B cell (primary cell): ENCODE measurements at regions not wholly inside any gene's neighbourhood (a gene's known extent, or its start where the extent isn't known, plus 50 kb on each side); places are given as distances from the start of the nearest gene placed in this dataset.

Experiments
- ATAC-seq: fragments of 200-7000 bp; cut with Tn5 transposase; one replicate; pipeline ENCODE4 v1.10.0; 2021; ENCODE audit warnings: low read depth, mild to moderate bottlenecking, moderate number of reproducible peaks, moderate library complexity
- CTCF ChIA-PET: fragments of 350-600 bp; sonication (Branson Sonifier 250); formaldehyde crosslinking; loops from one replicate; lab custom pipeline; 2021; ENCODE audit warnings: antibody characterized with exemption, inconsistent platforms; lab: Charles Lee
- POLR2A ChIA-PET: fragments of 350-600 bp; sonication (Branson Sonifier 250); formaldehyde crosslinking; loops from one replicate; lab custom pipeline; 2021; ENCODE audit warnings: antibody characterized with exemption; lab: Charles Lee
- DNase-seq: peaks from one replicate; pipeline ENCODE4 v3.0.0; 2013
- H2AFZ ChIP-seq: 2 replicates; pipeline ENCODE4 v1.6.1; 2012; ENCODE audit warnings: mild to moderate bottlenecking, low read depth, low read length; ENCODE audit not compliant: insufficient read depth, poor library complexity, severe bottlenecking
- H3K27ac ChIP-seq, 2 donors: 1 replicate in 1 of 2; 2 replicates in 1 of 2; pipeline ENCODE4 v1.5.1; 2012 to 2013; ENCODE audit warnings: low read length in 2 of 2, mild to moderate bottlenecking in 2 of 2, moderate library complexity in 1 of 2
- H3K27me3 ChIP-seq, 4 experiments: fragments of 200-600 bp in 1 of 4; sonication (generic) in 1 of 4; replicated peaks in 1 of 4; 1 replicate in 2 of 4; 2 replicates in 2 of 4; pipeline versions ENCODE4 v1.6.1 to v1.7.0; 2013 to 2016; ENCODE audit warnings: low read length in 3 of 4, mild to moderate bottlenecking in 2 of 4, mixed read lengths in 1 of 4, moderate library complexity in 1 of 4; ENCODE audit not compliant: insufficient read depth in 4 of 4, control insufficient read depth in 3 of 4; ENCODE audit errors: control extremely low read depth in 1 of 4
- H3K36me3 ChIP-seq, 2 experiments: replicated peaks in 1 of 2; 1 replicate in 1 of 2; 2 replicates in 1 of 2; pipeline versions ENCODE4 v1.6.1 to v1.7.1; 2013; ENCODE audit warnings: low read length in 1 of 2; ENCODE audit not compliant: insufficient read depth in 2 of 2, control insufficient read depth in 1 of 2; ENCODE audit errors: control extremely low read depth in 1 of 2, extremely low read depth in 1 of 2
- H3K4me1 ChIP-seq, 2 donors: fragments of 200-600 bp in 1 of 2; sonication (generic) in 1 of 2; 1 replicate in 1 of 2; 2 replicates in 1 of 2; pipeline versions ENCODE4 v1.5.1 to v1.6.1; 2013 to 2017; ENCODE audit warnings: low read length in 2 of 2; ENCODE audit not compliant: control insufficient read depth in 2 of 2, insufficient read depth in 2 of 2
- H3K4me2 ChIP-seq: replicated peaks from 2 replicates; pipeline ENCODE3; 2012; ENCODE audit warnings: mild to moderate bottlenecking, low read depth, low read length; ENCODE audit not compliant: poor library complexity, severe bottlenecking
- H3K4me3 ChIP-seq, 5 experiments: fragments of 200-600 bp in 1 of 5; sonication (generic) in 1 of 5; 1 replicate in 3 of 5; 2 replicates in 2 of 5; pipeline versions ENCODE4 v1.5.1 to v1.7.0; 2011 to 2016; ENCODE audit warnings: low read length in 4 of 5, mild to moderate bottlenecking in 4 of 5, low read depth in 2 of 5, control low read depth in 1 of 5, moderate library complexity in 1 of 5; ENCODE audit not compliant: insufficient read depth in 1 of 5; ENCODE audit errors: control extremely low read depth in 1 of 5, extremely low read depth in 1 of 5
- H3K79me2 ChIP-seq: fragments of 200-600 bp; sonication (generic); one replicate; pipeline ENCODE4 v1.6.0; 2016; ENCODE audit warnings: low read length; ENCODE audit not compliant: control insufficient read depth, insufficient read depth
- H3K9ac ChIP-seq: fragments of 200-600 bp; sonication (generic); 2 replicates; pipeline ENCODE4 v1.6.1; 2017; ENCODE audit warnings: mild to moderate bottlenecking, low read length, moderate library complexity
- H3K9me3 ChIP-seq, 3 donors: one replicate each; pipeline versions ENCODE4 v1.6.1 to v1.7.1; 2013; ENCODE audit warnings: low read length in 2 of 3; ENCODE audit not compliant: control insufficient read depth in 2 of 3, insufficient read depth in 1 of 3; ENCODE audit errors: control extremely low read depth in 1 of 3
- H4K20me1 ChIP-seq: 2 replicates; pipeline ENCODE4 v1.6.0; 2012; ENCODE audit warnings: mild to moderate bottlenecking, low read length; ENCODE audit not compliant: insufficient read depth, control insufficient read depth, poor library complexity, severe bottlenecking
- H3K27ac Mint-ChIP-seq: one replicate; pipeline ENCODE4 v1.8.0; 2021; ENCODE audit warnings: mixed read lengths
- H3K27me3 Mint-ChIP-seq: one replicate; pipeline ENCODE4 v1.8.0; 2021; ENCODE audit warnings: mixed read lengths
- H3K4me1 Mint-ChIP-seq: one replicate; pipeline ENCODE4 v1.8.0; 2021; ENCODE audit warnings: mixed read lengths
- H3K4me3 Mint-ChIP-seq: one replicate; pipeline ENCODE4 v1.8.0; 2021; ENCODE audit warnings: mixed read lengths
- H3K9me3 Mint-ChIP-seq: one replicate; pipeline ENCODE4 v1.8.0; 2022; ENCODE audit warnings: mixed read lengths; ENCODE audit not compliant: insufficient read depth
- CTCF ChIP-seq: fragments of 200-600 bp; IDR thresholded peaks from one replicate; pipeline ENCODE4 v1.8.0; 2022; ENCODE audit warnings: antibody characterized with exemption, mild to moderate bottlenecking
- EZH2 ChIP-seq: IDR thresholded peaks from 2 replicates; pipeline ENCODE4 v1.6.1; 2012; ENCODE audit warnings: borderline replicate concordance, low read depth, mild to moderate bottlenecking, moderate library complexity, low read length; ENCODE audit not compliant: insufficient read depth, poor library complexity, severe bottlenecking
- WGBS: methylation state at CpG from one replicate; pipeline ENCODE4 v1.1.5; 2013; ENCODE audit warnings: missing lambda C conversion rate; ENCODE audit not compliant: insufficient coverage; 5-methylcytosine and 5-hydroxymethylcytosine counted together
- intact Hi-C: fragments of 100-400 bp; cut with micrococcal nuclease; formaldehyde crosslinking; loops from one replicate; pipeline ENCODE4 v1.10.0; 2022

- DNase-seq, result no peak
- ChIA-PET CTCF (no interaction called here), POLR2A (no interaction called here)
- no CpG with 5 or more reads among the region's 2 CpGs for WGBS
- Histone ChIP-seq H3K9me3 (peaks cover 0 to 8% (median 1%) of the 10 kb centered on the region in 3 donors), H4K20me1 (no peaks in the 10 kb centered on the region), H3K79me2 (no peaks in the 10 kb centered on the region), H3K4me1 (no peaks in the 10 kb centered on the region), H3K9ac (no peak overlapping the region), H2AFZ (no peak overlapping the region), H3K4me2 (no peak overlapping the region), H3K27me3 (no peaks in the 10 kb centered on the region), H3K4me3 (no peak overlapping the region), H3K36me3 (no peaks in the 10 kb centered on the region), H3K27ac (no peak overlapping the region)
- intact Hi-C loops, result no loop called here
- TF ChIP-seq CTCF (no peak), EZH2 (no peak)
- peaks cover 14% of the 10 kb centered on the region for H3K9me3 Mint-ChIP-seq
- no peak overlapping the region for H3K4me3 Mint-ChIP-seq
- ATAC-seq, result no peak
- H3K27me3 Mint-ChIP-seq, result no peaks in the 10 kb centered on the region
- H3K4me1 Mint-ChIP-seq, result no peaks in the 10 kb centered on the region
- no peak overlapping the region for H3K27ac Mint-ChIP-seq
Measured at GRCh38 chr3:84830476-84830875, 128.3 kb upstream of the CADM2 start.

- CTCF ChIA-PET, result no interaction called here
- no peaks in the 10 kb centered on the region for H4K20me1 ChIP-seq
- no peaks in the 10 kb centered on the region for H3K4me1 Mint-ChIP-seq
- ATAC-seq (no peak), DNase-seq (no peak)
- H2AFZ ChIP-seq, result no peak overlapping the region
- WGBS, result no CpG with 5 or more reads among the region's 2 CpGs
- H3K79me2 ChIP-seq, result no peaks in the 10 kb centered on the region
- H3K9me3 Mint-ChIP-seq, result peaks cover 9% of the 10 kb centered on the region
- no peaks in the 10 kb centered on the region for H3K4me1 ChIP-seq
- no peak overlapping the region for H3K4me2 ChIP-seq
- H3K27me3 ChIP-seq, result no peaks in the 10 kb centered on the region
- POLR2A ChIA-PET, result no interaction called here
- intact Hi-C loops, result no loop called here
- H3K27me3 Mint-ChIP-seq, result no peaks in the 10 kb centered on the region
- no peak overlapping the region for H3K27ac ChIP-seq
- H3K9ac ChIP-seq, result no peak overlapping the region
- no peak overlapping the region for H3K4me3 ChIP-seq
- H3K4me3 Mint-ChIP-seq, result no peak overlapping the region
- peaks cover 0 to 8% (median 0%) of the 10 kb centered on the region in 3 donors for H3K9me3 ChIP-seq
- no peak overlapping the region for H3K27ac Mint-ChIP-seq
- no peaks in the 10 kb centered on the region for H3K36me3 ChIP-seq
- TF ChIP-seq CTCF, result no peak
- TF ChIP-seq EZH2, result no peak
Measured at GRCh38 chr3:84835366-84835765, 123.4 kb upstream of the CADM2 start.
